Bronchial epithelial cell (primary cell): ENCODE measurements at regions not wholly inside any gene's neighbourhood (a gene's known extent, or its start where the extent isn't known, plus 50 kb on each side); places are given as distances from the start of the nearest gene placed in this dataset.

ENCODE experiments used
- DNase-seq: peaks from one replicate; pipeline ENCODE4 v3.0.0-alpha.2; 2010; ENCODE audit warnings: low read depth
- FAIRE-seq: peaks from 2 replicates; lab custom pipeline; 2011; peaks lifted over from hg19 to GRCh38; lab: Jason Lieb, UNC
- H3K27me3 ChIP-seq: 2 replicates; pipeline ENCODE4 v1.5.1; 2011; ENCODE audit warnings: low read length; ENCODE audit not compliant: control insufficient read depth, insufficient read depth
- H3K36me3 ChIP-seq: 2 replicates; pipeline ENCODE4 v1.5.1; 2011; ENCODE audit warnings: low read length; ENCODE audit not compliant: control insufficient read depth, insufficient read depth
- H3K4me3 ChIP-seq: 2 replicates; pipeline ENCODE4 v1.5.1; 2011; ENCODE audit warnings: mild to moderate bottlenecking, low read depth, low read length, control low read depth
- TF ChIP-seq, protein P1 (sequence below): IDR thresholded peaks from 2 replicates; pipeline ENCODE4 v1.5.1; 2011; ENCODE audit warnings: mild to moderate bottlenecking, moderate library complexity, low read length, control low read depth, inconsistent platforms; ENCODE audit not compliant: insufficient read depth, severe bottlenecking

DNA sequence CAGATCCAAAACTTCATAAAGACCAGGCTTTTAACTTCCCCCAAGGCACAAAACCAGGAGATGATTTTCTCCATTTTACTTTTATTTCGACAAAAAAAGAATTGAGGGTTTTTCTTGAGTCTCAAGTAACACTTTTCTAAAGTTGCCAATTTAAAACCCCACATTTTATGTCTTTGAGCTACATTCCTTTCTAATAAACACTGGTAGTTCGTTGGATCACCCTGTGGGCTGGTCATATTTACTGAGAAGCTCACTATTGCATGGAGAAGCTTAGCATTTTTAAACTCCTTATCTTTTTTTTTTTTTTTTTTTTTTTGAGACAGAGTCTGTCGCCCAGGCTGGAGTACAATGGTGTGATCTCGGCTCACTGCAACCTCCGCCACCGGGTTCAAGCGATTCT, 255.1 kb upstream of the TPM1 start:
- Histone ChIP-seq H3K36me3 (no peaks in the 10 kb centered on the region), H3K4me3 (no peak overlapping the region), H3K27me3 (no peaks in the 10 kb centered on the region)
- DNase-seq = no peak
- no peak for FAIRE-seq
- TF ChIP-seq, protein P1, sequence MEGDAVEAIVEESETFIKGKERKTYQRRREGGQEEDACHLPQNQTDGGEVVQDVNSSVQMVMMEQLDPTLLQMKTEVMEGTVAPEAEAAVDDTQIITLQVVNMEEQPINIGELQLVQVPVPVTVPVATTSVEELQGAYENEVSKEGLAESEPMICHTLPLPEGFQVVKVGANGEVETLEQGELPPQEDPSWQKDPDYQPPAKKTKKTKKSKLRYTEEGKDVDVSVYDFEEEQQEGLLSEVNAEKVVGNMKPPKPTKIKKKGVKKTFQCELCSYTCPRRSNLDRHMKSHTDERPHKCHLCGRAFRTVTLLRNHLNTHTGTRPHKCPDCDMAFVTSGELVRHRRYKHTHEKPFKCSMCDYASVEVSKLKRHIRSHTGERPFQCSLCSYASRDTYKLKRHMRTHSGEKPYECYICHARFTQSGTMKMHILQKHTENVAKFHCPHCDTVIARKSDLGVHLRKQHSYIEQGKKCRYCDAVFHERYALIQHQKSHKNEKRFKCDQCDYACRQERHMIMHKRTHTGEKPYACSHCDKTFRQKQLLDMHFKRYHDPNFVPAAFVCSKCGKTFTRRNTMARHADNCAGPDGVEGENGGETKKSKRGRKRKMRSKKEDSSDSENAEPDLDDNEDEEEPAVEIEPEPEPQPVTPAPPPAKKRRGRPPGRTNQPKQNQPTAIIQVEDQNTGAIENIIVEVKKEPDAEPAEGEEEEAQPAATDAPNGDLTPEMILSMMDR = no peak

DNA sequence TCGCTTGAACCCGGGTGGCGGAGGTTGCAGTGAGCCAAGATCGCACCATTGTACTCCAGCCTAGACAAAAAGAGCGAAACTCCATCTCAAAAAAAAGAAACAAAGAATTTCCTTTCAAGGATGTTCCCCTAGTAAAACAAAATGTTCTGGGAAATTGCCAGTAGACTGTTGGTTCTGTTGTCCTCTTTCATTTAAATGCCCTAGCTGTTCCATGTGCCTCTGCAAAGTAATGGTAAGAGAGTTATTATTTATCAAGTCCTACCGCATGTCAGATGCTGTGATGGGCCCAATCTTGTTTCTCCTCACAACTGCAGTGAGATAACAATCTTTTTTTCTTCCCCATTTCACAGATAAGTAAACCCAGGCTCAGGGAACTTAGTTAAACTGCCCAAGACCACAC, 254.3 kb upstream of the TPM1 start:
- Histone ChIP-seq H3K4me3 (no peak overlapping the region), H3K27me3 (no peaks in the 10 kb centered on the region), H3K36me3 (no peaks in the 10 kb centered on the region)
- DNase-seq (no peak), FAIRE-seq (no peak)
- TF ChIP-seq, protein P1 = no peak

DNA sequence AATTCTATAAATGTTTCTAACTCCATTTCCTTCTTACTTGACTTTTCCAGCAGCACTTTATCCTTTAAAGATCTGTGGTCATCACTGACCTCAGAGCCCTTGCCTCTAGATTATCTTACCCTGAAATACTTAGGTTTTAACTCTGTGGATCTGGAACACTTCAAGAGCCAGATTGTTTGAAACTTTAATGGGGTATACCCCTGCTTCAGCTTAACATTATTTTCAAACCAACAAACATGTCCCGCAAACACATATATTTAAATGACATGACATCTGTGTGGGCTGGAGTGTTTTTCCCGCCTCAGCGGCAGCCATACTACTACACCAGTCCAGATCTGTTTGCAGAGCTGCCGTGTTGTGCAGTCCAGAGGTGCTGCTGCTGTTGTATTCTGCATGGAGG, 252.0 kb upstream of the TPM1 start:
- FAIRE-seq = no peak
- TF ChIP-seq, protein P1 = no peak

DNA sequence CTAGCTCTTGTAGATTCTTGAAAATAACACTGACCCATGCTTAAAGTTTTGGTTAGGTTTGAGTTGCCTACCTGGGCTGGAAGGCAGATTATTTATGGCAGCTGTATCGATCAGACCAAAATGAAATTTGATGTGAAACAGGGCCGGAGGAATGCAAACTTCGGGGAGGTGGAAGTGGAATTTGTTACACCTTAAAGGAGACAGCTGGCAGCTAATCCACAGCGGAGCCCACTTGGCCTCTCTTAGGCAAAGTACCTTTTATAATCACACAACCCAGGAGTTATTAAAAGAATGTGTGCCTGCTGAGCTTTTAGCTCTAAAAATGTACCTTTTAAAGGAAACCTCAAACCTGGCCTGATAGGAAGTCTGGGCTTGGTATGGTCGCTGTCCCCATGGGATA, 250.9 kb upstream of the TPM1 start:
- TF ChIP-seq, protein P1 = no peak
- FAIRE-seq (no peak), DNase-seq (no peak)
- Histone ChIP-seq H3K27me3 (no peaks in the 10 kb centered on the region), H3K36me3 (no peaks in the 10 kb centered on the region), H3K4me3 (no peak overlapping the region)

More for the DNA sequence above, 252.0 kb upstream of the TPM1 start:
- DNase-seq = no peak
- Histone ChIP-seq H3K4me3 (no peak overlapping the region), H3K27me3 (no peaks in the 10 kb centered on the region), H3K36me3 (no peaks in the 10 kb centered on the region)

DNA sequence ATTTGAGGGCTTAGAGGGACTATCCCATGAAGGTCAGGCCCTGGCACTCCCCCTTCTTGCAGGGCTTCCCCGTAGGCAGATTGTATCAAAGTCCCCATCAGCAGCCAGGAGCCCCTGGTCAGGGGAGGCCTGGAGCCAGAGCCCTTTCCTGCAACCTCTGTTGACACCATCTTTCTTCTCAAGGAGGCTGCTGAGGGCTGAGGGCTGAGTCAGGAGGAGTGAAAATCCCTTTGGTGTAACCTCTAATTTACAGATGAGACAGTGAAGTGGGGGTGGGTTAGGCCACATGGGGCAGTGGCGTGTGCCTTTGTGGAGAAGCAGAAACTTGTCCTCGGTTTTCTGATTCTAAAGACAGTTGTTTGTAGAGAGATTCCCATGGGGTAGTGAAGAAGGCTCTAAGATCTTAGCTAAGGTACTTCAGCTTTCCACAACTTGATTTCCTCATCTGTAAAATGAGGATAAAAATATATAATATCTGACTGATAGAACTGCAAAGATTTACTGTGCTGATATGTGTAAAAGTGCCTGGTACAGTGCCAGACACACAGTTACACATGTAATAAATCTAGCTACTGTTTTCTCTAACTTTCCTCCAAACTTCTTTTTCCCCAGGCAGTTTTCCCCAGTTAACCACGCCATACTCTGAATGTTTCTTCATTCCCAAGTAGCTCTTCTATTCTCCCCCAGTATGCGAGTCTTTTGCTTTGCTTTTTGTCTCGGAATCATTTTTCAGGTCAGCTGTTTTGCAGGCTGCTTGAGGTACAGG, 249.4 kb upstream of the TPM1 start:
- no peak for DNase-seq
- FAIRE-seq = no peak

More for the DNA sequence above, 249.4 kb upstream of the TPM1 start:
- no peak overlapping the region for H3K4me3 ChIP-seq
- no peaks in the 10 kb centered on the region for H3K36me3 ChIP-seq
- TF ChIP-seq, protein P1 = no peak
- no peaks in the 10 kb centered on the region for H3K27me3 ChIP-seq
